ENCODE measurements at regions not wholly inside any gene's neighbourhood (a gene's known extent, or its start where the extent isn't known, plus 50 kb on each side); places are given as distances from the start of the nearest gene placed in this dataset.
"Not testable (repeated sequence)": the region's sequence is repeated elsewhere in the genome, so short reads cannot be mapped to it uniquely, and the experiment has no call there.

- no peak for DNase-seq
Observed at GRCh38 chr2:2730301-2730833, 399.3 kb upstream of the MYT1L start.

DNA sequence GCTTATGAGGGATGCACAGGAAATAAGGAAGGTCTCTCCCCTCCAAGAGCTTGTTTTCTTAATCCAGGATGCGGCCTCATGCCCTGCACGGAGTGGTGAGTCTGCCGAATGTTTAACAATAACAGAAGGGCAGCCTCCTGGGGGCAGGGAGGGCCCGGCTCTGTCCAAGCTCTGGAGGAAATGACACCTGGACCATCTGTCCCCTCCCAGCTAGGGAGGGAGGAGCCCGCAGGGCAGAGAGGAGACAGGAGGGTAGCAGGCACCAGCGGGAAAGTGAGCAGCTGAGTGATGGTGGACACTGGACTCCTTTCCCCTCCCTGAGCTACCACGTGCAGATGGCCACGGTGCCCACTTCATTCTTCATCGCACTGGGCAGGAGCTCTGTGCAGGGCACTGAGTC lies 398.2 kb upstream of the MYT1L start:
- DNase-seq = no peak

DNA sequence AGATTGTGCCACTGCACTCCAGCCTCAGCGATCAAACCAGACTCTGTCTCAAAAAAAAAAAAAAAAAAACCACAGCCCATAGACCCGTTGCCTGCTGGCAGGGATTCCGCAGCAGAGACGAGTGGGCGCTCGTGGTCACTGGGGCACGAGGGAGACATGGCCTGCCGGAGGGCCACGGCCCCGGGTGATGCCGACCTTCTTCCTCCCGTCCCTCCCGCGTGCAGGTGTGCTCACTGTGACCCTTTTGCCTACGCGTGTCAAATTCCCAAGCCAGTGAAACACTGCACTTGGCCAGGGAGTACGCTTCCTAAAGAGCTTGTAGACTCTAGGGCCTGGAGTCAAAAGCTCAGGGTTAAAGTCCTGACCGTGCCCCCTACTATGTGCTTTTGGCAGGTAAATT lies 397.6 kb upstream of the MYT1L start:
- DNase-seq = no peak

DNA sequence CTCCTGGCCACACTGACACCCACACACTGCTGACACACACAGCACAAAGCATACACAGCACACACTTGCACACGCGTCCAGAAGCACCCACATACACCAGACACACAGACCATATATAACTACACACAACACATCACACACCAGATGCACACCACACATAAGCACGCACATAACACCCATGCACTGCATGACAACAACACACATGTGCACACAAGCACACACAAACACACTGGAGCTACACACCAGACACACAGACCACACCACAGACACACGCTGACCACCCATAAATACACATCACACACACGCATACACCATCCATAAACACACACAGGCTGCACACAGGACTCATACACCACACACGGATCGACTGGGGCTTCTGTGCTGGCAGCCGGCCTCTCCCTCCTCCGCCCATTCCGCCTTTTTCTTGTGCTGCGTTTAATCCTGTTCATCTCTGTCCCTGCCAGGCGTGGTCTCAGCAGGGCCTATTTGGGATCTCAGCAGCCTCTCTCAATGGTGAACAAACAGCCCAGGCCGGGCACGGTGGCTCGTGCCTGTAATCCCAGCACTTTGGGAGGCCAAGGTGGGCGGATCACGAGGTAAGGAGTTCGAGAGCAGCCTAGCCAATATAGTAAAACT lies 396.9 kb upstream of the MYT1L start:
- DNase-seq = no peak

DNA sequence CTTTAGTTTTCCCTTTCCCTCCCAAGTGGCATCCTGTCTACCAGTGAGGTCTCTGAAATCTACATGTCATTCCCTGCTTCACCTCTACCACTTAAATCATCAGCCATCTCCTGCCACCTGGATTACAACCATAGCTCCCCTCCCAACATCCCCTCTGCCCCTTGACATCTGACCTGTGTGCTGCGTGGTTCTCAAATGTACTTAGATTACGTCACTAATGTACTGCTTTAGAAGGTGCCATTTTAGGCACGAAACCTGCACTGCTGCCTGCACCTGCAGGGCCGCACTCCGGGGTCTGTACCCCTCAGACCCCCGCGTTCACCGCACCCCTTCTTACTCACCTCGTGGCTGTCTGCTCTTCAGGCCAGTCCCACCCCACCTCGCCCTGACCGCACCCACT lies 395.1 kb upstream of the MYT1L start:
- DNase-seq = no peak

DNA sequence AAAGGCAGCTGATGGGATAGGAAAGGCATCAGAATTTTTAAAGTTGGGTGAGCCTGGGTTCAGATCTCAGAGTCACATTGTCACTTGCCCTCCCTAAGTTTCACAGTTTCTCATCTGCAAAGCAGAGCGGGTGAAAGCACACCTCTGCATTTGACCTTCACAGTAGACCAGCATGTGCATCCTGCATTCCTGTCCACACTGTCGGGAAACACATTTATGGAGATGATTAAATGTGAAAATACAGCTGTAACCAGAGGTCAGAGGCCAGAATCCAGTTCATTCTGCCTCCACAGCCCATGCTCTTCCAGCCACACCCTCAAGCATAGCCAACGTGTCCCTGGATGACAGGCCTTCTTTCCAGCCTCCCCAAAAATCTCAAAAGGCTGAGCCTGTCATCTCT lies 392.0 kb upstream of the MYT1L start:
- no peak for DNase-seq

GRCh38 chr2:2721296-2721835 lies 390.3 kb upstream of the MYT1L start:
- DNase-seq = no peak

- DNase-seq = not testable (repeated sequence)
Observed at GRCh38 chr2:2720806-2721205, 389.7 kb upstream of the MYT1L start.

- no peak for DNase-seq
Observed at GRCh38 chr2:2720351-2720750, 389.3 kb upstream of the MYT1L start.

DNA sequence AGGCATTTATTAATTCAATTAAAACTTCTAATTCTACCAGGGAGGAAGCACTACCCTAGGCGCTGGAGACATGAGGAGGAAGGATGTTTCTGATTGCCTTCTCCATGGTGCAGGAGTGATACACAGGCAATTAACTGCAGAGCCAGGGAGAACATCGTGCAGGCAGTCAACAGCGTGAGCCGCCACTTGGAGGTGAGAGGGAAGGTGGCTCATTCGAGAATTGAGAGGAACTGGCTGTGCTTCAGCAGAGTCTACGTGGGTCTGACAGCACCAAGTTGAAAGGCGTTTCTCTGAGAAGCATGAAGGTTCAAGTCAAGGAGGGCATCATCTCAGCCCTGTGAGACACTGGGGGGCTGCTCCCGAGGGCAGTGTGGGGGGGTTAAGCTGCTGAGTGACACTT lies 388.7 kb upstream of the MYT1L start:
- DNase-seq = no peak

- no peak for DNase-seq
Observed at GRCh38 chr2:2719015-2719414, 387.9 kb upstream of the MYT1L start.

- DNase-seq = no peak
Observed at GRCh38 chr2:2717406-2717805, 386.3 kb upstream of the MYT1L start.

- no peak for DNase-seq
Observed at GRCh38 chr2:2716771-2717170, 385.7 kb upstream of the MYT1L start.

- no peak for DNase-seq
Observed at GRCh38 chr2:2715036-2715818, 384.2 kb upstream of the MYT1L start.

- DNase-seq = no peak
Observed at GRCh38 chr2:2714408-2714807, 383.3 kb upstream of the MYT1L start.

DNA sequence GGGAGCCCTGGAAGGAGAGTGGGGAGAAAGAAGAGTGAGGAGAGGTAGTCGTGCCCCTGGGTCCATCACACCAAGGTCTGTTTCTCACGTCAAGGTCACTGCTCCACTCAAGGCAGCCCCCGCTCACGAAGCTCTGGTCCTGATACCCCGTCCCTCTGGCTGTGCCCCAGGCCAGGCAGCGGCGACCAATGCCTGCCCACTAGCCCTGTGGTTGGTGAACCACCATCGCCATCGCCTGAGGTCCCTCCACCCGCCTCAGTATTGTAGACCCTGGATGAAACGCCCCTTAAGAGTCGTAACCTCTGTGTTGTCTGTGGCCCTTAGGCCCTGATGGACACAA lies 378.3 kb upstream of the MYT1L start:
- no peak for DNase-seq

GRCh38 chr2:2708575-2709430 lies 377.7 kb upstream of the MYT1L start:
- no peak for DNase-seq

DNA sequence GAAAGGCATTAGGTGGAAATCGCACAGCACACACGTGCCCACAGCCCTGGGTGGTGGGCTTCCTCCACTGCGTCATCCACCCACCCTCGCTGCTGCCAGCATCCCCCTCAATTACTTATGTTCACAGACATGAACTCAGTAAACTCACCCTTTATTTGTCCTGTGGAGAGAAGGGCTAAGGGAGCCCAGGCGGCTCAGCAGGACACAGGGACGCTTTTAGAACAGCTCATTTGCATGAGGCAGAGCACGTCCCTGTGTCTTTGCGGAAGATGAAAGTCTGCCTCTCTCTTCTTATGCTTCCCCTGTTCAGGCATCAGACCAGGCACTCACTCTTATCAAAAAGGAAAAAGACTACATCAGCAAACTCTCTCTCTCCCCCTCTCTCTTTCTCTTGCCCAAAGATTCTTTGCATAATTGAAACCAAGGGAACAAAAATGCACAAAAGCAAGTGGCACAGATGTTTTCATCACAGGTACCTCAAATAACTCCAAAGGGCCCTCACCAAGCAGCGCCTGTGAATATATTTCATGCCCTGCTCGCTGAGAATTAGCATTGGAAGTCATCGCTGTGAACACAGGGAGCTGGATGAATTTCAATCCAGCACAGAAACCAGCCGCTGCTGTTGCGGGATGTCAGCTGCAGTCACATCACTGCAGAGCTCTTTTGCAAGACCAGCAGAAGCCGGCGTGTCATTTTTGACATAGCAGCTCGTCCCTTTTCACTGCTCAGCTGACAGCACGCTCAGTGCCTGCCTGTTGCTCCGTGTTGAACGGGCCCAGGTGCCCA lies 376.3 kb upstream of the MYT1L start:
- no peak for DNase-seq

- DNase-seq = no peak
Observed at GRCh38 chr2:2706306-2706705, 375.2 kb upstream of the MYT1L start.

DNA sequence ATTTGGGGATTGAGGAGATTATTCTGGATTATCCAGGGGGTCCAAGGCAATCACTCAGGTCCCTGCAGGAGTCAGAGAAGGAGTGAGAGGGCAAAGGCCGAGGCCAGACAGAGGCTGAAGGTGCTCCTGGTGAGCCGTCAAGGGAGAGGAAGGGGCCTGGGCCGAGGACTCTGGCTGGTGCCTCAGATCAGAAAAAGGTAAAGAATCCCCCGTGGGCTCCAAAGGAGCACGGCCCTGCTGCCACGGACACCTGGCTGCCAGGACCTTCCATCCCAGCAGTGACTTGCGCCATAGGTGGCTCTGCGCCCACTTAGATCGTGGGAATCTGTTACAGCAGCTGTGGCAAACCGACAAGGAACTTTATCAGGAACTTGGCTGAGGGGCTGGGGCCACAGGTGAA lies 374.8 kb upstream of the MYT1L start:
- DNase-seq = no peak

DNA sequence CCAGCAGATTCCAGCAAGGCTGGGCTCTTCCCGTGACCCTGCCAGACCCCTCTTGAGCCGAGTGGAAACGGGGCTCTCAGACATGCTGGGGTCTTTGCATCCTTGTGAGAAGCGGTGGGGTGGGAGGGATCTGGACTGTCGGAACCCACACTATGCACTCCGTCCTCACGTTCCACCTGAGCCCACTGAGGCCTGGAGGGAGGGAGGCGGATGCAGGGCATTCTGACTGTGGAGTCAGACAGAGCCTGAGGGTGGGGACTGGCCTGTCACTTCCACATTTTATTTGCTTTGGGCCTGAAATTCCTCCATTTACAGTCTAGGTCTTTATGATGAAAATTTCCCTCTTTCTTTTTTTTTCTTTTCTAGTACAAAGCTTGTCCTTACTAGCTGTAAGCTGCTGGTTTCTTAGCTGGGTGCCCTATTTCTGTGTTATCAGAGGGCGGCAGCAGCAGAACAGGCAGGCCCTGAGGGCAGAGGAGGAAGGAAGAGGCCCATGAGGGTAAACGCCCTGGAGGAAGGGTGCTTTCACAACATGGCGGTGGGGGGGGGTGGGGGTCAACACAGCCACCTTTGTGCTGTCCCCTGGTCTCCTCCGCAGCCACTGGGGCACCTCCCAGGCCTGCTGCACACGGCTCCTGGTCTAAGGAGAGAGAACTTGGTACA lies 373.5 kb upstream of the MYT1L start:
- no peak for DNase-seq

Data from activated CD8-positive, alpha-beta memory T cell treated with anti-CD3 and anti-CD28 coated beads, Interleukin-2, amount 50 U/mL, for 48 hours (primary cell).